ENCODE measurements at regions not wholly inside any gene's neighbourhood (a gene's known extent, or its start where the extent isn't known, plus 50 kb on each side); places are given as distances from the start of the nearest gene placed in this dataset.

DNA sequence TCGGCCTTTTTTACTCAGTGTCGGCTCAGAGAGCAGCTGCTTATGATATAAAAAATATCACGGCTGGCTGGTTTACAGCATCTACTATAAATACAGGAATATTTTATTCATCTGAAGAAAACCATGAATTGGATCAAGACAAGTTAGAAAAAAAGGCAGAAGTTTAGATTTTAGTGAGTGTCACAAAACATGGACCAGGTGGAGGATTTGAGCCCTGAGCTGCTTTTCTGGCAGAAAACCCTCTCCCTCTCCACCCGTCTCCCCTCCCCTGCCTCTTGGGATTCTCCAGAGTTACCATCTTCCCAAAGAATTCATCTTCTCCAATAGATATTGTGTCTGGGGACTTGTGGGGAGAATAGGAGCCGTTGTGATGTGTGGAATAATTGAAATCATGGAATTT, 142.8 kb upstream of the RAI2 start:
- no peak for TF ChIP-seq POLR2A (IDR thresholded peaks at IDR 0.05)
- TF ChIP-seq CTCF (IDR thresholded peaks at IDR 0.05): no peak

Measured in uterus (tissue), 2 donors.